PFSK-1 (cell line): ENCODE measurements at regions not wholly inside any gene's neighbourhood (a gene's known extent, or its start where the extent isn't known, plus 50 kb on each side); places are given as distances from the start of the nearest gene placed in this dataset.

ENCODE experiments used
- POLR2AphosphoS5 ChIP-seq: IDR thresholded peaks from 2 replicates; pipeline ENCODE4 v1.6.1; 2012; ENCODE audit warnings: low read depth, mild to moderate bottlenecking, control low read depth, low read length, moderate library complexity
- TF ChIP-seq, protein P1 (sequence below), 2 experiments: IDR thresholded peaks; 2 replicates each; pipeline versions ENCODE4 v1.6.1 to v1.8.0; 2011 to 2012; ENCODE audit warnings: low read depth in 2 of 2, low read length in 2 of 2, control low read depth in 1 of 2, inconsistent platforms in 1 of 2, mild to moderate bottlenecking in 1 of 2, moderate library complexity in 1 of 2; ENCODE audit not compliant: insufficient read depth in 1 of 2

DNA sequence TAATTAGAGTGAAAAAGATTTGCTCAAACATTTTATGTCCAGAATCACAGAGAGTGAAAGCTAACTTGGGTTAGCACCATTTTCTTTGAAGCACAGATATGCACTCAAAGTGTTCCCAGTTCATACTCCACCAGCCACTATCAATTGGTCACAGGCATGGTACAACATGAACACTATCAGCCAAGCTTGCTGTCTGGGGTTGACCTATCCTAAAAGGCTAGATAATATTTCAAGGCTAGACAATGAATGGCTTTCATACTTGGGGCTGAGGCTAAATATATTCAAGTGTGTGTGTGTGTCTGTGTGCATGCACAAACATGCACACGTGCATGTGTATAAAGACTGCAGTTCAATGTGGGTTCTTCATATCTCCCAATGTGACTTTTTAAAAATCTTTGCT is 783.0 kb upstream of the GJE1 start:
- no peak for TF ChIP-seq POLR2AphosphoS5
- TF ChIP-seq, protein P1, sequence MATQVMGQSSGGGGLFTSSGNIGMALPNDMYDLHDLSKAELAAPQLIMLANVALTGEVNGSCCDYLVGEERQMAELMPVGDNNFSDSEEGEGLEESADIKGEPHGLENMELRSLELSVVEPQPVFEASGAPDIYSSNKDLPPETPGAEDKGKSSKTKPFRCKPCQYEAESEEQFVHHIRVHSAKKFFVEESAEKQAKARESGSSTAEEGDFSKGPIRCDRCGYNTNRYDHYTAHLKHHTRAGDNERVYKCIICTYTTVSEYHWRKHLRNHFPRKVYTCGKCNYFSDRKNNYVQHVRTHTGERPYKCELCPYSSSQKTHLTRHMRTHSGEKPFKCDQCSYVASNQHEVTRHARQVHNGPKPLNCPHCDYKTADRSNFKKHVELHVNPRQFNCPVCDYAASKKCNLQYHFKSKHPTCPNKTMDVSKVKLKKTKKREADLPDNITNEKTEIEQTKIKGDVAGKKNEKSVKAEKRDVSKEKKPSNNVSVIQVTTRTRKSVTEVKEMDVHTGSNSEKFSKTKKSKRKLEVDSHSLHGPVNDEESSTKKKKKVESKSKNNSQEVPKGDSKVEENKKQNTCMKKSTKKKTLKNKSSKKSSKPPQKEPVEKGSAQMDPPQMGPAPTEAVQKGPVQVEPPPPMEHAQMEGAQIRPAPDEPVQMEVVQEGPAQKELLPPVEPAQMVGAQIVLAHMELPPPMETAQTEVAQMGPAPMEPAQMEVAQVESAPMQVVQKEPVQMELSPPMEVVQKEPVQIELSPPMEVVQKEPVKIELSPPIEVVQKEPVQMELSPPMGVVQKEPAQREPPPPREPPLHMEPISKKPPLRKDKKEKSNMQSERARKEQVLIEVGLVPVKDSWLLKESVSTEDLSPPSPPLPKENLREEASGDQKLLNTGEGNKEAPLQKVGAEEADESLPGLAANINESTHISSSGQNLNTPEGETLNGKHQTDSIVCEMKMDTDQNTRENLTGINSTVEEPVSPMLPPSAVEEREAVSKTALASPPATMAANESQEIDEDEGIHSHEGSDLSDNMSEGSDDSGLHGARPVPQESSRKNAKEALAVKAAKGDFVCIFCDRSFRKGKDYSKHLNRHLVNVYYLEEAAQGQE (IDR thresholded peaks at IDR 0.05; ENCODE audit: insufficient read depth in 1 of 2, low read depth in 2 of 2, low read length in 2 of 2): no peak
